ENCODE measurements at regions not wholly inside any gene's neighbourhood (a gene's known extent, or its start where the extent isn't known, plus 50 kb on each side); places are given as distances from the start of the nearest gene placed in this dataset.

- no peak for DNase-seq (ENCODE audit: low spot score)
- no peak for TF ChIP-seq CTCF (IDR thresholded peaks at IDR 0.05; ENCODE audit: extremely low read depth, missing control alignments)
These were observed 207.9 kb upstream of the CD180 start for GRCh38 chr5:67404256-67405100.

GRCh38 chr5:67402526-67402925 is 205.9 kb upstream of the CD180 start:
- TF ChIP-seq CTCF (IDR thresholded peaks at IDR 0.05; ENCODE audit: extremely low read depth, missing control alignments): no peak
- no peak for DNase-seq (ENCODE audit: low spot score)

GRCh38 chr5:67401172-67401571 is 204.6 kb upstream of the CD180 start:
- DNase-seq (ENCODE audit: low spot score): no peak
- no peak for TF ChIP-seq CTCF (IDR thresholded peaks at IDR 0.05; ENCODE audit: extremely low read depth, missing control alignments)

- TF ChIP-seq CTCF (IDR thresholded peaks at IDR 0.05; ENCODE audit: extremely low read depth, missing control alignments): no peak
- DNase-seq (ENCODE audit: low spot score): no peak
These were observed 204.2 kb upstream of the CD180 start for GRCh38 chr5:67400752-67401151.

- no peak for TF ChIP-seq CTCF (IDR thresholded peaks at IDR 0.05; ENCODE audit: extremely low read depth, missing control alignments)
- no peak for DNase-seq (ENCODE audit: low spot score)
These were observed 199.3 kb upstream of the CD180 start for GRCh38 chr5:67395790-67396418.

GRCh38 chr5:67393211-67393610 is 196.6 kb upstream of the CD180 start:
- TF ChIP-seq CTCF (IDR thresholded peaks at IDR 0.05; ENCODE audit: extremely low read depth, missing control alignments): no peak
- DNase-seq (ENCODE audit: low spot score): no peak

- no peak for TF ChIP-seq CTCF (IDR thresholded peaks at IDR 0.05; ENCODE audit: extremely low read depth, missing control alignments)
- no peak for DNase-seq (ENCODE audit: low spot score)
These were observed 194.3 kb upstream of the CD180 start for GRCh38 chr5:67390935-67391334.

Data from GM20000 (cell line).